A549 (cell line): ENCODE measurements at regions not wholly inside any gene's neighbourhood (a gene's known extent, or its start where the extent isn't known, plus 50 kb on each side); places are given as distances from the start of the nearest gene placed in this dataset.

Experiments used
- BHLHE40 ChIP-seq: IDR thresholded peaks from 2 replicates; pipeline ENCODE4 v1.6.1; 2012; ENCODE audit warnings: low read depth, low read length, inconsistent platforms
- CBX8 ChIP-seq: fragments of 200-600 bp; sonication (generic); IDR thresholded peaks from 2 replicates; pipeline ENCODE4 v1.6.1; 2016
- CEBPB ChIP-seq, 2 experiments: fragments of >200 bp in 1 of 2; sonication (Bioruptor Twin) in 1 of 2; formaldehyde crosslinking in 1 of 2; IDR thresholded peaks; 2 replicates each; pipeline ENCODE4 v1.6.1; 2012 to 2016
- CTCF ChIP-seq: fragments of >200 bp; sonication (Bioruptor Twin); formaldehyde crosslinking; IDR thresholded peaks from 3 replicates; pipeline ENCODE4 v1.5.1; 2016
- EHMT2 ChIP-seq: fragments of 200-600 bp; sonication (generic); IDR thresholded peaks from 2 replicates; pipeline ENCODE4 v1.6.1; 2016; ENCODE audit warnings: antibody characterized with exemption, low read depth, mild to moderate bottlenecking, moderate library complexity
- ELK1 ChIP-seq: fragments of 150-350 bp; IDR thresholded peaks from 2 replicates; pipeline ENCODE4 v1.6.1; 2014; ENCODE audit warnings: low read depth, mild to moderate bottlenecking, low read length
- EP300 ChIP-seq, 2 experiments: fragments of >200 bp; sonication (Bioruptor Twin); formaldehyde crosslinking; IDR thresholded peaks; 2 replicates in 1 of 2; 3 replicates in 1 of 2; pipeline ENCODE4 v1.6.1; 2016 to 2017
- KDM1A ChIP-seq: fragments of 200-600 bp; sonication (generic); IDR thresholded peaks from 2 replicates; pipeline ENCODE4 v1.6.1; 2016; ENCODE audit warnings: low read depth, mild to moderate bottlenecking
- TFCP2L1 ChIP-seq: fragments of 250-450 bp; sonication (Bioruptor Pico); IDR thresholded peaks from 2 replicates; pipeline ENCODE4 v1.5.0; 2021; ENCODE audit warnings: mild to moderate bottlenecking

DNA sequence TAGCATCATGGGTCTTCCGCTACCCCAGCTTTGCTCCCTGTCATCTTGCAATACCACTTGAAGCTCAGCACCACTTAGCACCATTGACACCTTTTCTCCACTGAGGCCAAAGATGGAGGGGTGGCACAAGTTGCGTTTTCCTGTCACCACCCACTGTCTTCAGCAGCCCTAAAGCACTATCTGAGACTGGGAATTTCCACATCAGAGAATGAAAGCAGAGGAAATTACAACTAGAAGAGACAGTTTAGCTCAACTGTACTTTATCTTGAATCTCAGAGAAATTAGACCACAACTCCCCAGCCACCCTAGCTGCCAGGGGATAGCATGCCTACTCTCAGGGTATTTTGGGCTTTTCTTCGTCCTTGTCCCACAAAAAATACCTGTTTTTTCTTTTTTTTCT lies 111.0 kb downstream of the DDIT4L start:
- TF ChIP-seq BHLHE40 (no peak), CTCF (no peak), TFCP2L1 (CRISPR knock-in tag) (no peak), ELK1 (no peak), KDM1A (no peak), CEBPB (IDR thresholded peaks at IDR 0.05) (no peak), CBX8 (no peak), EHMT2 (no peak), EP300 (IDR thresholded peaks at IDR 0.05) (no peak)
